HG03139 (cell line): ENCODE measurements at regions not wholly inside any gene's neighbourhood (a gene's known extent, or its start where the extent isn't known, plus 50 kb on each side); places are given as distances from the start of the nearest gene placed in this dataset.

Experiments used
- ATAC-seq: cut with Tn5 transposase; IDR thresholded peaks from one replicate; pipeline ENCODE4 v1.9.1; 2021; ENCODE audit not compliant: unreplicated experiment

DNA sequence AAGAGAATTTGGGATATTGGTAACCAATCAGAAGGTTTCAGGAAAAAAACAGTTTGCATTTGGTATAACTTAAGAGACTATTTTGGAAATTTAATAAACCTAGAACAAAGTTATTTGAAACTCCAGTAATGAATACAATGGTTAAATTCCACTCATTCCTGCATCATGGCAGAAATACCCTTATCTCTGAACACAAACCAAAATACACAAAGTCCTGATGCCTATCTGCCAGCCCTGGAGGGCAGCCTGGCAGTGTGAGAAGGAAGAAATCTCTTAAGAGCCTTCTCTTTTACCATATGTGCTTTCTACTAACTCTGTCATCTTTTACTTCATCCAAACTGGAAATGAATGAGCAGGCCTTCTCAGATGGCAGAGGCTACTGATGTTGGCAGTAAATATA is 147.1 kb upstream of the LYZL1 start:
- no peak for ATAC-seq

DNA sequence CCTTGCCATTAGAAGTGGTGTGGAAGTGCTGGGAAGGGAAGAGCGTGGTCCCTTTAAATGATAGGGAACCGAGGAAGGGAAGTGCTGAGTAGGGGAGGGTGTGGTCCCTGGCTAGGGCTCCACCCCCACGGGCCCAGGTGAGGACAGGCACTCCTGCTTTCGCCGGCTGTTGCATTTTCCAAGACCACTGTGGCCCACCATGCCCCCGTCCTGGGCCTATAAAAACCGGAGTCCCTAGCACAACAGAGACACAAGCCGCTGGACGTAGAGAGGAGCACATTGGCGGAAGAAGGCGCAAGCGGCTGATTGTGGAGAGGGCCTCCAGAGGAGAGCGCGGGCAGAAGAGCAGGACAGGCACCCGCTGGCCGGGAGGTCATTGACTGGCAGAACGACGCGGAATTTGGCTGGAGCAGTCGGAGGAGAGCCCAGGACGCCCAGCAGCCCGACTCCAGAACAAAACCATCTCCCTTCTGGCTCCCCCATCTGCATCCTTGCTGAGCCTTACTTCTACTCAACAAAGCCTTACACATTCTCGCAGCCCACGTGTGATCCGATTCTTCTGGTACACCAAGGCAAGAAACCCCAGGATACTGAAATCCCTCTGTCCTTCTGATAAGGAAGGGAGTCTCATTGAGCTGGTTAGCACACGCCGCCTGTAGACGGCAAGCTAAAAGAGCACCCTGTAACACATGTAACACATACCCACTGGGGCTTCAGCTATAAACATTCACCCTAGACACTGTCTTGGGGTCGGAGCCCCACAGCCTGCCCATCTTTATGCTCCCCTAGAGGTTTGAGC is 146.2 kb upstream of the LYZL1 start:
- ATAC-seq: no peak

- ATAC-seq: no peak
These were observed 144.7 kb upstream of the LYZL1 start for GRCh38 chr10:29144126-29144525.

DNA sequence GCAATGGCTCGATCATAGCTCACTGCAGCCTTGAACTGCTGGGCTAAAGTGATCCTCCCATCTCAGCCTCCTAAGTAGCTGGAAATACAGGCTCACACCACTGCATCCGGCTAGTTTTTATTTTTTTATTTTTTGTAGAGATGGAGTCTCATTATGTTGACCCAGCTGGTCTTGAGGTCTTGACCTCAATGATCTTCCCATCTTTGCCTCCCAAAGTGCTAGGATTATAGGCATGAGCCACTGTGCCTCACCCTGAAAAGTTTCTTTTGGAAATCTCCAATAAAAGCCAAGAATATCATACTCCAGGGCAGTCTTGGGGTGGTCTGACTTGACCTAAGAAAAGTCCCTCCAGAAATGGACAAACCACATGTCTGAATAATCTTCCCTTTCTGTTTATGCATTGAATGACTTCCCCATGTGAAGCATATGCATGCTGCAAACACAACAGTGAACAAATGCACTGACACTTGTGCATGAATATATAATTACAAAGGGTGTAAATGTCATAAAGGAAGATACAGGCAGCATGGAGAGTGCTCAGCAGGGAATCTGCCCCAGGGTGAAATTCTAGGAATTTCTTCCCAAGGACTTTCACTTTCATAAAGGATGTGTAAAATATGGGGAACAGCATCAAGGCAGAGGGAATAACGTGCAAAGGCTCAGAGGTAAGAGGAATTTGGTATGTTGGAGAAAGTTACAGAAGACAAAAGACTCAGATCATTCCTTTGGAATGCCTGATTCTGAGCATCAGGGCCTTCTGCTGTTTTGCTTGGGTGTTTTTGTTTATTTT is 142.4 kb upstream of the LYZL1 start:
- no peak for ATAC-seq

DNA sequence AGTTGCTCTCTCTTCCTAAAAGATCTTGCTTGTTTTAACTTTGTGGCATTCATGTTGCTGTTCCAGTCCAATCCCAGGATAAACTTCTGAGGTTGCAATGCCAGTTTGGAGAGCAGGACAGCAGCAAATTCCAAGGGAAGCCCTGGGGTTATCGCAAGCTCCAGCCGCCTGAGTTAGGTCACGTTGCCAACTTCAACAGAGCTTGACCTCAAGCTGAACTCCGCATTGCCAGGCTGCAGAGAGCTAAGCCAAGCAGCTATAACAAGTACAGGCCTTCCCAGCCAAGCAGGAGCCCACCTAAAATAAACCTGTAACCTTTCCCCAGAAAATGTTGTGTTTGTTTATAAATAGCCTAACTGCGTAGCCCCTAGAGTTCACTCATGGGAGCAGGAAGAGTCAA is 138.9 kb upstream of the LYZL1 start:
- ATAC-seq: no peak

DNA sequence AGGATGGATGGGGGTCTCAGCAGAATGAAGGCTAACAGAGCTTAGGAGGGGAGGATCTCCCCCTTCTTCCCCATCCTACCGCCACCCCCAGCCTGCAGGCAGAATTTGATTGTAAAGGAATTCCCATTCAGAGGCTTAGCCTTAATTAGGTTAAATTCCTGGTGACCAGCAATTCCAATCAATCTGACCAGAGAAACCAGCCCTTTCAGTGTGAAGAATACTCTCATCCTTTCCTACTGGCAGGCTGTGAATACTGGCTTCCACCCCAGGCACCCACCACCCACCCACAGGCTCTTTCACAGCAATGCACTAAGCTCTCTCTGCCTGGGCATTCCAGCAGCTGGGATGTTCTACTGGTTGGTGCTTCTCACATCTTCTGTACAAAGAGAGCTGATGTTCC is 137.9 kb upstream of the LYZL1 start:
- no peak for ATAC-seq

GRCh38 chr10:29157321-29157720 is 131.5 kb upstream of the LYZL1 start:
- no peak for ATAC-seq

DNA sequence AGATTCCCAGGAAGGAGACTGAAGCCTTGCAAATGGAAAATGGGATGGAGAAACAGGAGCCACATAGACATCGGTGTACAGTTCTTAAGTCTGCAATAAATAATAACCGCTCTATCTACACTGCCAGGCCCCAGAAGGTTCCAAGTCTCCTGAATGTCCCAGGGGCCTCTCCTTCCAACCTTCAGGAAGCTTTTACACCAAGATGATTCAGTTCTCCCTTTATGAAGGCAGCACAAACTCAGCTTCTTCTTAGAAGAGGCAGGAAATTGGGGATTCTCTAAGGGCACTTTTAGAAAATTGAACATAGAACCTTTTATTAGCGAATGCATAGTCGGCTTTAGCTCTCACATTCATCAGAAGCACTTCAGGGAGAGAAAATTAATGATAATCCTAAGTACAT is 130.8 kb upstream of the LYZL1 start:
- ATAC-seq: no peak

DNA sequence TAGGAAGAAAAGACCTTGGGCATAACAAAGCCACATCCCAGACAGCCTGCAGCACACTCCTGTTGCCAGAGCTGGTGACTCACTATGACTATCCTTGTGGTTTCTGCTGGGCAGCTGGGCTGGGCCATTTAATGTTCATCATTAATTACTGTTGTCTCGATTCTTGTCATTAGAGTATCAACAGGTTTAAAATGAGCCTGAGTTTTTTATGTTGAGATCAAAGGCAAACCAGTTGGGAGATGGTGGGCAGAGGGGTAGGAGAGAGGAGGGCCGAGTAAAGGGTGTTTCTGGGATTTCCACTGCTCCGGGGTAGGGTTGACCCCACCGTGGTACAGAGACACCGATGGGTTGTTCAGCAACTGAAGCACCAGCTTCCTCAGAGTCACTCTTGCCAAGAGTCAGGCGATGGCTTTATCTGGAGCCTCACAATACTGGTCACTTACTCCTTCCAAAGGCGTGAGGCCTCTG is 128.7 kb upstream of the LYZL1 start:
- no peak for ATAC-seq

DNA sequence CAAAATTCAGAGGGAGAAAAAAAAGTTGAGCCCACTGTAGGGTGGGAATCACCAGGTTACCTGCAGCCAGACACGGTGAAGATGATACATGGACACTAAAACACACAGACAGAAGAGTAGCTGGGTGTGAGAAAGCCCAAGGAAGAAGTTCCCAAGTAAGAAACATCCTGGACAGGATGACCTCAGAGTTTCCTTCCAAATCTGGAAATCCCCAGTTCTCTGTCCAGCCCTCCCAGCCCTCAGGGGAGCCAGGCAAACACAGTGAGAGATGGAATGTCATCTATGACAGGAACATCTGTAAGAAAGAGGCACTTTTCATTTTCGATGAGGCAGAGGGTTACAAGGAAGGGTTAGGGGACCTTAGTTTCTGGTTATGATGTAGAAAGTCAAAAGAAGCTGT is 125.1 kb upstream of the LYZL1 start:
- ATAC-seq: no peak

- ATAC-seq: no peak
These were observed 122.2 kb upstream of the LYZL1 start for GRCh38 chr10:29166713-29167112.

GRCh38 chr10:29169021-29169420 is 119.8 kb upstream of the LYZL1 start:
- no peak for ATAC-seq

DNA sequence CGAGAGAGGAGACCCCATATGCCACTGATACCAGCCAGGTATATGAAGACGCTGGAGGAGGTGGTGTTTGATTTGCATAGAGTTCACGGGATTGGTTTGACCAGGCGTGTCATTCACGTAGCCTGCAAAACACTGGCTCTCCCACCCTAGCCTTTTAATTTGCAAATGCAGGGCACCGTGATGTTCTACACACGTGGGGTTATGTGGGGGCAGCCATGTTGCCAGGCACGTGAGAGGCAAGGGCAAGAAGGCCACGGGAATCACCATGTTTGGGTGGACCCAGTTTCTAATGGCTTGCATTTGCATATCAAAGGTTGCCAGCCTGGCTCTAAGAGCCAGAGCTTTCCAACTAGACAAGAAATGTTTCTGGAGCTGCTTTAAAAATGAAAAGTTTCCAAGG is 117.2 kb upstream of the LYZL1 start:
- ATAC-seq: no peak

GRCh38 chr10:29174389-29174788 is 114.5 kb upstream of the LYZL1 start:
- ATAC-seq: no peak

DNA sequence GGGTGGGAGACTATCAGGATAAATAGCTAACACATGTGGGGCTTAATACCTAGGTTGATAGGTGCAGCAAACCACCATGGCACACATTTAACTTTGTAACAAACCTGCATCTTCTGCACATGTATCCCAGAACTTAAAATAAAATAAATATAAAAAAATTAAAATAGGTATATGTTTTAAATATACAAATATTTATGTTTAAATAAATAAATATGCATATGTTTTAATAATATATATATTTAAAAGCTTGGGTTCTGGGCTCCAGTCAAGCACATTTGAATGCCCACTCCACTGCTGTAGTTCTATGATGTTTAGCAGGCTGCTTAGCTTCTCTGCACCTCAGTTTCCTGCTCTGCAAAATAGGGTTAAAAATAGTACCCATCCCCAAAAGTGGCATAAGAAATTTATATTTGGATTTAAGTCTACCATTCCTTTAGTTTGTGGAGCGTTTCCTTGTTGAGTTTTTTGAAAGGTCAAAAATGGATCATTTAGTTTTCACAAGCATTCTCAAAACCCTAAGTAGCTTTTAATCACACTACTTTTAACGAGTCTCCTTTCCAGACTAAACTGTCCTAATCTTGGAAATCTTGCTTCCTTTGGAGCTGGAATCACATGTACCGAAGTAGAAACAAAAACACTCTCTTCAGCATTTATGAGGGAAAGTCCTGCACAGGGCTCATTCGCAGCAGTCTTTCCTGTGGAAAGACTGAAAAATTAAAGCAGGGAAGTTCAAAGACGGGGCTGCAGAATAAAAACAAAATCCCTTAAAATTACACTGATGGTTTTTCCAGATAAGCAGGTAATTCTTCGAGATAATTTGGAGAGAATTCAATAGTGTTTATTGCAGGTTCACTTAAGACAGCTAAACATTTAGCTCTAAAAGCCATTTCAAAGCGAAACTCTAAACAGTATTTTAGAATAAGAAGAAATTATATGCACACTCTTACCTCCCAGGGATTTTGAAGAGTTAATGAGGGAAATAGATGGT is 111.7 kb upstream of the LYZL1 start:
- no peak for ATAC-seq

GRCh38 chr10:29181936-29182335 is 106.9 kb upstream of the LYZL1 start:
- no peak for ATAC-seq

DNA sequence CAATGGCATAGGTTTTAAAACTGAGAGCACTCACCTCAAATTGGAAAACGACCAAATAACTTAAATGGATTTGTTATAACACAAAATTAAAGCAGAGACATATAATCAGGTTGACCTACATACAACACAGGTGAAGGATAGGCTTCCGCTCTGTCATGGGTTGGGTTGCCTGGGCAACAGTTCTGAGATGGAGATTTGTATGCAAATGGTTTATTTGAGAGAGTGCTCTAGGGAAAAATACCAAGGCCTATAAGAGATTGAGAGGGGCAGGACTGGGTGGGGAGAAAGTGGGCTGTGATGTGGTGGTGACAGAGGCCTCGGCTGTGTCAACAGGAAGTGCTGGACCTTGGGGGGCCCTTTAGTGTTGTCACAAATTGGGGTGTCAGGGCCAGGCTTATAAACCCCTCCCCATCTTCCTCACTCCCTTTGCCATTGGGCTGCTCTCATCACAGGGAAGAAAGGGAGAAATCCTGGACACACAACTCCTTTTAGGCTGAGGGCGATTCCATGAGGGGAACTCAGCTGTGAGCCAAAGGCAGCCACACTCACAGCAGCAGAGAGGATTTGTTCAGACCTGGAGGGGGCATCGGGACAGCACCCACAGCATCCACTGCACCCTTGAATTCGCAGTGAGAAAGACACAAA is 105.4 kb upstream of the LYZL1 start:
- no peak for ATAC-seq

- no peak for ATAC-seq
These were observed 104.5 kb upstream of the LYZL1 start for GRCh38 chr10:29184205-29185000.

DNA sequence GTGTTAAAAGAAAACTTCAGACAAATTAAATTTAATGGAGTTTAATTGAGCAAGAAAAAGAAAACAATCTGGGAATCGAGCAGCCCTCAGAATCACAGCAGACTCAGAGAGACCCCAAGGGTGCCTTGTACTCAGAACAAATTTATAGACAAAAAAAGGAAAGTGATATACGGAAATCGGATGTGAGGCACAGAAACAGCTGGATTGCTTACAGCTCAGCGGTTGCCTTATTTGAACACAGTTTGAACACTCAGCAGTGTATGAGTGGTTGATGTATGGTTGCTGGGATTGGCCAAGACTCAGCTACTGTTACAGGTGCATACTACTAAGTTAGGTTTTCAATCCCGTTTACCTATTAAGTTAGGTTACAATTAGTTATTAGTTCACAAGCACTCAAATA is 103.8 kb upstream of the LYZL1 start:
- ATAC-seq: no peak

GRCh38 chr10:29186221-29186620 is 102.6 kb upstream of the LYZL1 start:
- no peak for ATAC-seq
